ENCODE measurements at regions not wholly inside any gene's neighbourhood (a gene's known extent, or its start where the extent isn't known, plus 50 kb on each side); places are given as distances from the start of the nearest gene placed in this dataset.

DNA sequence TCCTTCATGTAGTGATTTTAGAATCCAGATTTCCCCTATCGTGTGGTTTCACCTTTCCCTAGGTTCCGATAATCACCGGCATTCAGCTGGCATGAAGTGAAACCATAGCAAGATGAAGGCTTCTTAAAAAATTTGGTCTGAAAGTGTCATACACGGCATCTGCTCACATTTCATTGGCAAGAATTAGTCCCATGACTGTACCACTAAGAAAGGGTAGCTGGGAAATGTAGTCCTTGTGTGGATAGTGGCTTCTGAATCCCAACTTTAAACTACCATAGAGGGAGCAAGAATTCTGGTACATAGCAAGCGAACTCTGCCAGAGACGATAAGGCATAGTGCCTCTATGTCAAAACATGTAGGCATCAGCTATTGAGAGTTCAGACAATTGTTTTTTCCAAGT, 360.1 kb upstream of the TBX3 start:
- H3K27me3 ChIP-seq (ENCODE audit: control insufficient read depth in 1 of 2, insufficient read depth in 2 of 2, low read length in 2 of 2), result no peaks in the 10 kb centered on the region
- H3K27ac ChIP-seq (ENCODE audit: low read depth in 2 of 2, low read length in 1 of 2), result no peak overlapping the region
- no peak overlapping the region for H3K4me3 ChIP-seq (ENCODE audit: low read depth in 1 of 2, low read length in 2 of 2)
- no peaks in the 10 kb centered on the region for H3K36me3 ChIP-seq (ENCODE audit: control insufficient read depth in 2 of 2, insufficient read depth in 2 of 2, low read length in 1 of 2)
- no peaks in the 10 kb centered on the region for H3K9me3 ChIP-seq (ENCODE audit: control insufficient read depth in 2 of 2, insufficient read depth in 1 of 2, low read depth in 1 of 2, low read length in 1 of 2)
- no peaks in the 10 kb centered on the region for H3K4me1 ChIP-seq (ENCODE audit: control insufficient read depth in 2 of 2, insufficient read depth in 2 of 2, low read length in 1 of 2)
- WGBS, 2 donors, result 85 to 88% methylated on average over 6 of the region's 6 CpGs

- no peaks in the 10 kb centered on the region for H3K4me1 ChIP-seq (ENCODE audit: control insufficient read depth in 2 of 2, insufficient read depth in 2 of 2, low read length in 1 of 2)
- H3K27ac ChIP-seq (ENCODE audit: low read depth in 2 of 2, low read length in 1 of 2), result no peak overlapping the region
- no peaks in the 10 kb centered on the region for H3K27me3 ChIP-seq (ENCODE audit: control insufficient read depth in 1 of 2, insufficient read depth in 2 of 2, low read length in 2 of 2)
- H3K4me3 ChIP-seq (ENCODE audit: low read depth in 1 of 2, low read length in 2 of 2), result no peak overlapping the region
- WGBS, 2 donors, result 78 to 85% methylated on average over 4 of the region's 4 CpGs
- H3K9me3 ChIP-seq (ENCODE audit: control insufficient read depth in 2 of 2, insufficient read depth in 1 of 2, low read depth in 1 of 2, low read length in 1 of 2), result no peaks in the 10 kb centered on the region
- no peaks in the 10 kb centered on the region for H3K36me3 ChIP-seq (ENCODE audit: control insufficient read depth in 2 of 2, insufficient read depth in 2 of 2, low read length in 1 of 2)
Measured at GRCh38 chr12:115043079-115043478, 359.1 kb upstream of the TBX3 start.

DNA sequence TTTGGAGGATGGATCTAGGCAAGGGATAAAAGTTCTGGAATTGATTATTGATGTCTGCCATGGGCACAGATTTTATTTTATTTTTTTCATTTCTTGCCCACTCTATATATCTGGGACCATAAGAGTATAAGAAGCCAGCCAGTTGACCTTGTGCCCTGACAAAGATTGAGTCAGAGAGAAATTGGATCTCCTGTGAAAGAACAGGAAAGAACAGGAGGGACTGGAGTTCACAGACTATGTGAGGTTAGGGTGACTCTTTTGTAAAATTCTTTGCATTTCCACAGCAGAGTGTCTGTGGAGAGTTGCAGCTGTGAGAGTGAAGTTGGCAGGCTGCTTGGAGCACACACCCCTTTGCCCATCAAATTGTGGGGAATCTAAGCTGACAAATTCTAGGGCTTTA, 358.4 kb upstream of the TBX3 start:
- Histone ChIP-seq H3K27ac (ENCODE audit: low read depth in 2 of 2, low read length in 1 of 2) (no peak overlapping the region), H3K4me3 (ENCODE audit: low read depth in 1 of 2, low read length in 2 of 2) (no peak overlapping the region), H3K36me3 (ENCODE audit: control insufficient read depth in 2 of 2, insufficient read depth in 2 of 2, low read length in 1 of 2) (no peaks in the 10 kb centered on the region), H3K27me3 (ENCODE audit: control insufficient read depth in 1 of 2, insufficient read depth in 2 of 2, low read length in 2 of 2) (no peaks in the 10 kb centered on the region), H3K9me3 (ENCODE audit: control insufficient read depth in 2 of 2, insufficient read depth in 1 of 2, low read depth in 1 of 2, low read length in 1 of 2) (no peaks in the 10 kb centered on the region), H3K4me1 (ENCODE audit: control insufficient read depth in 2 of 2, insufficient read depth in 2 of 2, low read length in 1 of 2) (no peaks in the 10 kb centered on the region)

- Histone ChIP-seq H3K4me3 (ENCODE audit: low read depth in 1 of 2, low read length in 2 of 2) (no peak overlapping the region), H3K27ac (ENCODE audit: low read depth in 2 of 2, low read length in 1 of 2) (no peak overlapping the region), H3K36me3 (ENCODE audit: control insufficient read depth in 2 of 2, insufficient read depth in 2 of 2, low read length in 1 of 2) (no peaks in the 10 kb centered on the region), H3K27me3 (ENCODE audit: control insufficient read depth in 1 of 2, insufficient read depth in 2 of 2, low read length in 2 of 2) (no peaks in the 10 kb centered on the region), H3K4me1 (ENCODE audit: control insufficient read depth in 2 of 2, insufficient read depth in 2 of 2, low read length in 1 of 2) (no peaks in the 10 kb centered on the region), H3K9me3 (ENCODE audit: control insufficient read depth in 2 of 2, insufficient read depth in 1 of 2, low read depth in 1 of 2, low read length in 1 of 2) (no peaks in the 10 kb centered on the region)
- 52 to 71% methylated on average over 2 of the region's 2 CpGs for WGBS, 2 donors
Measured at GRCh38 chr12:115037830-115038229, 353.9 kb upstream of the TBX3 start.

DNA sequence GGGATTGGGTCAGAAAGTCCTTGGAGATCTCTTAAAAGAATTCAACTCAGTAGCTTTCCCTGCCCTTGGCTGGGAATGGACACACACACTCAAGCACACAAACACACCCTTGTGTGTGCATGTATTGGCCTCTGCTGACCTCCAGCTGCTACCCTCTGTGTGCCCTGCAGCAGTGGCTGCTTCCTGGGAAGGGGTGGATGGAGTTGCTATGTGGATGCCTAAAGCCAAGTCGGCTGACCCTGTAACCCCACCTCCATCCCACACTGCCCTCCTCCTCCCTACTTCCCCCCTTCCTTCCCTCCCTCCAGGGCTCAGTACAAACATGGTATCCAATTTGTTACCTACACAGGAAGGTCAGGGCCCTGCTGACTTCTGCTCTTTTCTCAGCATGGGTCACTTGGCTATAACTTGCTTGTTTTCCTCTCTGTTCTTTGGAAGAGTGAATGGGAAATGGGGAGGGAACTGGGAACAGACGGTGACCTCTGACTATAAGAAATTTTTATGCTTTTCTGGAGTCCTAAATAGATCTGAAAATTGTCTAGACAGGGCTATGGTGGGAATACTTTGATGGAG, 351.6 kb upstream of the TBX3 start:
- H3K27me3 ChIP-seq (ENCODE audit: control insufficient read depth in 1 of 2, insufficient read depth in 2 of 2, low read length in 2 of 2), result no peaks in the 10 kb centered on the region

DNA sequence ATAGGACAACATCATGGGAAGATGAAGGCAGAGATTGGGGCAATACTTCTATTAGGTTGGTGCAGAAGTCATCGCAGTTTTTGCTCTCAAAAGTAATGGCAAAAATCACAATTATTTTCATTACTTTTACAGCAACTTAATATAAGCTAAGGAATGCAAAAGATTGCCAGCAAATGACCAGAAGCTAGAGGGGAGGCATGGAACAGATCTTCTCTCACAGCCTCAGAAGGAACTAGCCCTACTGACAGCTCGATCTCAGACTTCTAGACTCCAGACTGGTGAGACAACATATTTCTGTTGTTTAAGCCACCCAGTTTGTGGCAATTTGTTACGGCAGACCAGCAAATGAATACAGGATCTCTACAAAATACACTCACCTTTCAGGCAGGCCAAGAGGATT, 348.5 kb upstream of the TBX3 start:
- WGBS, 2 donors, result 84 to 86% methylated on average over 3 of the region's 3 CpGs
- no peaks in the 10 kb centered on the region for H3K36me3 ChIP-seq (ENCODE audit: control insufficient read depth in 2 of 2, insufficient read depth in 2 of 2, low read length in 1 of 2)
- H3K4me1 ChIP-seq (ENCODE audit: control insufficient read depth in 2 of 2, insufficient read depth in 2 of 2, low read length in 1 of 2), result no peaks in the 10 kb centered on the region
- no peaks in the 10 kb centered on the region for H3K27me3 ChIP-seq (ENCODE audit: control insufficient read depth in 1 of 2, insufficient read depth in 2 of 2, low read length in 2 of 2)
- no peak overlapping the region for H3K4me3 ChIP-seq (ENCODE audit: low read depth in 1 of 2, low read length in 2 of 2)
- no peaks in the 10 kb centered on the region for H3K9me3 ChIP-seq (ENCODE audit: control insufficient read depth in 2 of 2, insufficient read depth in 1 of 2, low read depth in 1 of 2, low read length in 1 of 2)
- no peak overlapping the region for H3K27ac ChIP-seq (ENCODE audit: low read depth in 2 of 2, low read length in 1 of 2)

More for the DNA sequence above, 351.6 kb upstream of the TBX3 start:
- 40 to 41% methylated on average over 2 of the region's 2 CpGs for WGBS, 2 donors
- no peak overlapping the region for H3K27ac ChIP-seq (ENCODE audit: low read depth in 2 of 2, low read length in 1 of 2)
- H3K4me1 ChIP-seq (ENCODE audit: control insufficient read depth in 2 of 2, insufficient read depth in 2 of 2, low read length in 1 of 2), result no peaks in the 10 kb centered on the region
- no peaks in the 10 kb centered on the region for H3K36me3 ChIP-seq (ENCODE audit: control insufficient read depth in 2 of 2, insufficient read depth in 2 of 2, low read length in 1 of 2)
- H3K9me3 ChIP-seq (ENCODE audit: control insufficient read depth in 2 of 2, insufficient read depth in 1 of 2, low read depth in 1 of 2, low read length in 1 of 2), result no peaks in the 10 kb centered on the region
- H3K4me3 ChIP-seq (ENCODE audit: low read depth in 1 of 2, low read length in 2 of 2), result no peak overlapping the region

GRCh38 chr12:115030017-115030416, 346.0 kb upstream of the TBX3 start:
- 93 to 94% methylated on average over 3 of the region's 3 CpGs for WGBS, 2 donors
- Histone ChIP-seq H3K9me3 (ENCODE audit: control insufficient read depth in 2 of 2, insufficient read depth in 1 of 2, low read depth in 1 of 2, low read length in 1 of 2) (no peaks in the 10 kb centered on the region), H3K27me3 (ENCODE audit: control insufficient read depth in 1 of 2, insufficient read depth in 2 of 2, low read length in 2 of 2) (no peaks in the 10 kb centered on the region), H3K4me3 (ENCODE audit: low read depth in 1 of 2, low read length in 2 of 2) (no peak overlapping the region), H3K27ac (ENCODE audit: low read depth in 2 of 2, low read length in 1 of 2) (no peak overlapping the region), H3K4me1 (ENCODE audit: control insufficient read depth in 2 of 2, insufficient read depth in 2 of 2, low read length in 1 of 2) (no peaks in the 10 kb centered on the region), H3K36me3 (ENCODE audit: control insufficient read depth in 2 of 2, insufficient read depth in 2 of 2, low read length in 1 of 2) (no peaks in the 10 kb centered on the region)

GRCh38 chr12:115024531-115024930, 340.6 kb upstream of the TBX3 start:
- H3K4me3 ChIP-seq (ENCODE audit: low read depth in 1 of 2, low read length in 2 of 2), result no peak overlapping the region
- peaks cover 3 to 8% of the 10 kb centered on the region in 2 donors for H3K9me3 ChIP-seq (ENCODE audit: control insufficient read depth in 2 of 2, insufficient read depth in 1 of 2, low read depth in 1 of 2, low read length in 1 of 2)
- no peaks in the 10 kb centered on the region for H3K4me1 ChIP-seq (ENCODE audit: control insufficient read depth in 2 of 2, insufficient read depth in 2 of 2, low read length in 1 of 2)
- no peaks in the 10 kb centered on the region for H3K36me3 ChIP-seq (ENCODE audit: control insufficient read depth in 2 of 2, insufficient read depth in 2 of 2, low read length in 1 of 2)
- WGBS, 2 donors, result 80 to 92% methylated on average over 3 of the region's 3 CpGs
- no peaks in the 10 kb centered on the region for H3K27me3 ChIP-seq (ENCODE audit: control insufficient read depth in 1 of 2, insufficient read depth in 2 of 2, low read length in 2 of 2)
- H3K27ac ChIP-seq (ENCODE audit: low read depth in 2 of 2, low read length in 1 of 2), result no peak overlapping the region

DNA sequence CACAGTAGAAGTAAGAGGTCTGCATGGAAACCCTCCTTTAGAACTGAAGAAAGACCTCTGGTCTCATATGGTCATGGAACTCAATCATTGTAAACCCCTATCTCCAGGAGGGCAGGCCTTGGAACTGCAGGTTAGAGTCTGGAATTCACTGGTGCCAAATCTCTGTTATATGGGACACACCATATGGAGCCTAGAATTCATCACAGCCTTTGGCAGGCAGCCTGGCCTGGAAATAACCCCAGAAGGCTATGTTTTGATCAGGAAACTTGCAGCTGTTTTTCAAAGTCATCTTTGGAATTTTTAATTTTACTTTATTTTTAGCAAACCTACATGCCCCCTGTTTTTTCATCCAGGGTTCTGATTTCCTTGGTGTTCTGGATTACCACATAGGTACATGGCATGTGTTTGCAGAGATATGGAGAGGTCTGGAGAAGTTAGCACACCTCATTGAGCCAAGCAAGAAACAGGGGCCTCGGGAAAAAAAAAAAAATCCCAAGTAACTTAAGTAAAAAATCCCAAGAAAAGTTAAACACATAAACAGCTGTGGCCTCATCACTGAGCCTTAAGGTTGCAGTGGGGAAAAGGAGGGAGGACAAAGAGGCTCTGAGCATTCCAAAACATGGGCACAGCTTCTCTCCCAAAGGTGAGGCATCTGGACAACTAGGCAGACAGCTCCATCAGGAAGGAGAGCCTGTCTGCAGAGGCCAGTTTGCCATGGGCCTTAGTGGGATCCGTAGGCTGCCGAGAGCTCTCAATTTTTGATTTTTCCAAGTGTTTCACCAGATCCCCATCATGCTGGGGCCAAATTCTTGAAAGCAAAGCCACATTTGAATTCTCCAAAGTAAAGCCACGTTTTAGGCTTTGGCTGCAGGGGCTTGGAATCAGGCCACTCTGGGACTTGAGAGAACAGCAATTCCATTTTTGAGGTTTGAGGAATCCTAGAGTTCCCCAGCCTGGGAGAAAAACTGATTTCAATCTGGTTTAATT, 339.6 kb upstream of the TBX3 start:
- no peak overlapping the region for H3K27ac ChIP-seq (ENCODE audit: low read depth in 2 of 2, low read length in 1 of 2)
- WGBS, 2 donors, result 56 to 62% methylated on average over 4 of the region's 4 CpGs

DNA sequence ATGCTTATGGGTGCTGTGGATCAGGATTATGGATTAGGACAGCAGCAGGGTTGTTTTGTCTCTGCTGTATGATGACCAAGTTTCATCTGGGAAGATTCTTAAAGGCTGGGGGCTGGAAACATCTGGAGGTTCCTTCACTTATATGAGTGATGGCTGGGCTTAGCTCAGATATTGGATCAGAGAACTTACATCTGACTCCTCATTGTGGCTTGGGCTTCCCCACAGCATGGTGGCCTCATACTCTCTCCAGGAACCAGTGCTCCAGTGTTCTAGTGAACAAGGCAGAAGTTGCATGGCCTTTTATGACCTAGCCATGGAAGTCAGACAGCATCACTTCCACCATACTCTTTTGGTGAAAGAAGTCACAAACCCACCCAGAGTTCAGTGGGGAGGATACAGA, 336.1 kb upstream of the TBX3 start:
- Histone ChIP-seq H3K4me1 (ENCODE audit: control insufficient read depth in 2 of 2, insufficient read depth in 2 of 2, low read length in 1 of 2) (no peaks in the 10 kb centered on the region), H3K4me3 (ENCODE audit: low read depth in 1 of 2, low read length in 2 of 2) (no peak overlapping the region), H3K36me3 (ENCODE audit: control insufficient read depth in 2 of 2, insufficient read depth in 2 of 2, low read length in 1 of 2) (no peaks in the 10 kb centered on the region), H3K27ac (ENCODE audit: low read depth in 2 of 2, low read length in 1 of 2) (no peak overlapping the region), H3K9me3 (ENCODE audit: control insufficient read depth in 2 of 2, insufficient read depth in 1 of 2, low read depth in 1 of 2, low read length in 1 of 2) (peaks cover 3 to 8% of the 10 kb centered on the region in 2 donors), H3K27me3 (ENCODE audit: control insufficient read depth in 1 of 2, insufficient read depth in 2 of 2, low read length in 2 of 2) (no peaks in the 10 kb centered on the region)

More for the DNA sequence above, 339.6 kb upstream of the TBX3 start:
- H3K4me1 ChIP-seq (ENCODE audit: control insufficient read depth in 2 of 2, insufficient read depth in 2 of 2, low read length in 1 of 2), result no peaks in the 10 kb centered on the region
- no peaks in the 10 kb centered on the region for H3K27me3 ChIP-seq (ENCODE audit: control insufficient read depth in 1 of 2, insufficient read depth in 2 of 2, low read length in 2 of 2)
- H3K36me3 ChIP-seq (ENCODE audit: control insufficient read depth in 2 of 2, insufficient read depth in 2 of 2, low read length in 1 of 2), result no peaks in the 10 kb centered on the region
- H3K4me3 ChIP-seq (ENCODE audit: low read depth in 1 of 2, low read length in 2 of 2), result no peak overlapping the region
- H3K9me3 ChIP-seq (ENCODE audit: control insufficient read depth in 2 of 2, insufficient read depth in 1 of 2, low read depth in 1 of 2, low read length in 1 of 2), result peaks cover 3 to 8% of the 10 kb centered on the region in 2 donors
